CD8-positive, alpha-beta memory T cell (primary cell): ENCODE measurements at regions not wholly inside any gene's neighbourhood (a gene's known extent, or its start where the extent isn't known, plus 50 kb on each side); places are given as distances from the start of the nearest gene placed in this dataset.

Experiments
- CTCF ChIA-PET: fragments of 350-600 bp; sonication (Branson Sonifier 250); formaldehyde crosslinking; loops from one replicate; lab custom pipeline; 2021; ENCODE audit warnings: antibody characterized with exemption; lab: Charles Lee
- POLR2A ChIA-PET: fragments of 350-600 bp; sonication (Branson Sonifier 250); formaldehyde crosslinking; loops from one replicate; lab custom pipeline; 2021; ENCODE audit warnings: antibody characterized with exemption; lab: Charles Lee
- DNase-seq, 5 donors: peaks; one replicate each; pipeline versions ENCODE4 v3.0.0 to v3.0.0-alpha.2; 2020 to 2022; ENCODE audit warnings: mixed read lengths in 1 of 5
- H3K27ac ChIP-seq: one replicate; pipeline ENCODE4 v1.7.0; 2013; ENCODE audit warnings: low read depth, mild to moderate bottlenecking, low read length, moderate library complexity
- H3K27me3 ChIP-seq: 2 replicates; pipeline ENCODE4 v1.7.0; 2013; ENCODE audit warnings: low read length, mild to moderate bottlenecking; ENCODE audit not compliant: insufficient read depth, poor library complexity, severe bottlenecking
- H3K36me3 ChIP-seq: 2 replicates; pipeline ENCODE4 v1.7.0; 2013; ENCODE audit warnings: mild to moderate bottlenecking, low read length, moderate library complexity; ENCODE audit not compliant: insufficient read depth
- H3K4me1 ChIP-seq: 2 replicates; pipeline ENCODE4 v1.7.0; 2013; ENCODE audit warnings: mild to moderate bottlenecking, low read length, moderate library complexity; ENCODE audit not compliant: insufficient read depth
- H3K4me3 ChIP-seq: 2 replicates; pipeline ENCODE4 v1.7.0; 2013; ENCODE audit warnings: mild to moderate bottlenecking, low read length
- H3K9me3 ChIP-seq: 2 replicates; pipeline ENCODE4 v1.7.0; 2013; ENCODE audit warnings: mild to moderate bottlenecking, low read length
- H3K27ac Mint-ChIP-seq, 8 donors: one replicate each; pipeline ENCODE4 v1.8.0; 2020 to 2021; ENCODE audit warnings: mixed read lengths in 8 of 8, mild to moderate bottlenecking in 6 of 8, inconsistent platforms in 3 of 8, moderate library complexity in 3 of 8
- H3K27me3 Mint-ChIP-seq, 2 donors: one replicate each; pipeline ENCODE4 v1.8.0; 2020 to 2021; ENCODE audit warnings: mixed read lengths in 2 of 2, mild to moderate bottlenecking in 1 of 2, moderate library complexity in 1 of 2
- H3K36me3 Mint-ChIP-seq, 3 donors: one replicate each; pipeline ENCODE4 v1.8.0; 2020 to 2021; ENCODE audit warnings: mixed read lengths in 3 of 3, inconsistent platforms in 1 of 3, mild to moderate bottlenecking in 1 of 3
- H3K4me1 Mint-ChIP-seq, 3 donors: one replicate each; pipeline ENCODE4 v1.8.0; 2020 to 2021; ENCODE audit warnings: mixed read lengths in 3 of 3, inconsistent platforms in 1 of 3, mild to moderate bottlenecking in 1 of 3
- H3K4me3 Mint-ChIP-seq, 7 donors: one replicate each; pipeline ENCODE4 v1.8.0; 2020 to 2021; ENCODE audit warnings: mixed read lengths in 7 of 7, mild to moderate bottlenecking in 6 of 7, moderate library complexity in 4 of 7, inconsistent platforms in 2 of 7
- H3K9me3 Mint-ChIP-seq, 5 donors: one replicate each; pipeline ENCODE4 v1.8.0; 2020 to 2022; ENCODE audit warnings: mixed read lengths in 5 of 5, mild to moderate bottlenecking in 3 of 5, moderate library complexity in 2 of 5, inconsistent platforms in 1 of 5

DNA sequence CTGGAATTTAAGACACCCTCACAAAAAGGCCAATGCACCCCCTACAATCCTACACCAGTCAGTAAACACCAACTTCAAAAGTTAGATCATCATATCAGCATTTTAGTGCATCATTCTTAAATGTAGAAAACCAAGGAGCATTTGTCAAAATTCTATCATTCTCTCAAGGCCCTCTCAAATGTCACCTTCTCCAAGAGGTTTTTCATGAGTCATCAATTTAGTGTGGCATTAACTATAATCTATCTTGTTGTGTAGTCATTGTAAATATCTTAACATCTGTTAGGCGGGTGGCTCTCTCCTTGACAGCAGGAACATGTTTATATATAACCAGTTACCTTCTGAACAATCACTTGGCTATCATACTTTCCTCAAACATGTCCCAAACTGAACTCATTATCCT lies 62.1 kb upstream of the G2E3 start:
- Histone ChIP-seq H3K4me1 (no peaks in the 10 kb centered on the region), H3K9me3 (no peaks in the 10 kb centered on the region), H3K27ac (no peak overlapping the region), H3K4me3 (no peak overlapping the region), H3K36me3 (no peaks in the 10 kb centered on the region), H3K27me3 (no peaks in the 10 kb centered on the region)
- no peak for DNase-seq
- no peaks in the 10 kb centered on the region for H3K4me1 Mint-ChIP-seq
- no peak overlapping the region for H3K4me3 Mint-ChIP-seq
- CTCF ChIA-PET, result interaction anchor here (0.6 kb wide), 1 partner anchor 566 kb away, joined by 3 read pairs; no protein-coding TSS in a partner anchor
- H3K27me3 Mint-ChIP-seq, result peaks cover 4 to 19% of the 10 kb centered on the region in 2 donors
- no peaks in the 10 kb centered on the region for H3K9me3 Mint-ChIP-seq
- POLR2A ChIA-PET, result no interaction called here
- no peak overlapping the region for H3K27ac Mint-ChIP-seq
- no peaks in the 10 kb centered on the region for H3K36me3 Mint-ChIP-seq

DNA sequence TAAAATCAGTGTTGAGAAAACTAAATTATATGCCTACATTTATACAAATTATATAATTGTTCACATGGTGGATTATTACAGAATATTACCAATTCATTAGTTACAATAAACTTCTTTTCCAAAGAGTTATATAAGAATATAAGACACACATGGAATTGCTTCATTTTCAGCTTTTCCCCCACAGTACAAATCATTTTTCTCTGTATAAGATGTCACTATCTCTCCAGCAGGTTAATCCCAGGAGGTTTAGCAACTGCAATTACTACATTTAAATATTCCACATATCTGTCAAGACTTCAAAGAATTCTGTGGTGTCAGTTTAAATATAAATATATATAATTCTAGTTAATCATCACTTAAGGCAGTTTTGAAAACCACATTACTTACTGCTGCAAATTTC lies 59.6 kb upstream of the G2E3 start:
- Mint-ChIP-seq H3K4me1 (no peaks in the 10 kb centered on the region), H3K9me3 (no peaks in the 10 kb centered on the region), H3K36me3 (no peaks in the 10 kb centered on the region), H3K4me3 (no peak overlapping the region), H3K27me3 (peaks cover 4 to 9% of the 10 kb centered on the region in 2 donors), H3K27ac (no peak overlapping the region)
- Histone ChIP-seq H3K4me3 (no peak overlapping the region), H3K36me3 (no peaks in the 10 kb centered on the region), H3K27ac (no peak overlapping the region), H3K9me3 (no peaks in the 10 kb centered on the region), H3K4me1 (no peaks in the 10 kb centered on the region), H3K27me3 (no peaks in the 10 kb centered on the region)
- CTCF ChIA-PET, result no interaction called here
- no peak for DNase-seq
- POLR2A ChIA-PET, result no interaction called here

GRCh38 chr14:30500222-30500621 lies 58.7 kb upstream of the G2E3 start:
- Histone ChIP-seq H3K4me3 (no peak overlapping the region), H3K36me3 (no peaks in the 10 kb centered on the region), H3K27me3 (no peaks in the 10 kb centered on the region), H3K27ac (no peak overlapping the region), H3K4me1 (no peaks in the 10 kb centered on the region), H3K9me3 (no peaks in the 10 kb centered on the region)
- no peak overlapping the region for H3K27ac Mint-ChIP-seq
- H3K9me3 Mint-ChIP-seq, result no peaks in the 10 kb centered on the region
- H3K4me3 Mint-ChIP-seq, result no peak overlapping the region
- H3K36me3 Mint-ChIP-seq, result no peaks in the 10 kb centered on the region
- H3K4me1 Mint-ChIP-seq, result no peaks in the 10 kb centered on the region
- ChIA-PET CTCF (no interaction called here), POLR2A (no interaction called here)
- no peak for DNase-seq
- H3K27me3 Mint-ChIP-seq, result peaks cover 0 to 3% of the 10 kb centered on the region in 2 donors

DNA sequence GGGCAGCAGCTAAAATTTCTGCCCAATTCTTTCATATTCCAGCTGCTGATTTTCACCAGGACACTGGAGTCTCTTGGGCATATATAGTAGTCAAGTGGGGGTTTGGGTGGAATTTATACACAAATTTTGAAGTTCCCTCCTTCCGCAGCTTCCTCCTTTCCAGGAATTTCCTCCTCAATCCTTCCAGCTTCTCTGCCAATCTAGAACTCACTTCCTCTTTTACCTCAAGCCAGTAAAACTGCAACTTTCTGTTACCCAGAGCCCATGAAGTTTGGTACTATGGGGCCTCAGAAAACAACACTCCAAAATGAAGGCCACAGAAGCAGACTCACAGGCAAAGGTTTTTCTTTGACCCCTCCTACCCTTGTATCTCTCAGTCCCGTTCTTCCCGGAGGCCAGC lies 51.7 kb upstream of the G2E3 start:
- no peaks in the 10 kb centered on the region for H3K4me1 Mint-ChIP-seq
- no peaks in the 10 kb centered on the region for H3K4me1 ChIP-seq
- no peak overlapping the region for H3K27ac Mint-ChIP-seq
- no peaks in the 10 kb centered on the region for H3K9me3 Mint-ChIP-seq
- no peaks in the 10 kb centered on the region for H3K27me3 ChIP-seq
- no peak for DNase-seq
- H3K4me3 Mint-ChIP-seq, result no peak overlapping the region
- no peak overlapping the region for H3K27ac ChIP-seq
- CTCF ChIA-PET, result no interaction called here
- H3K9me3 ChIP-seq, result no peaks in the 10 kb centered on the region
- H3K4me3 ChIP-seq, result no peak overlapping the region
- H3K36me3 ChIP-seq, result no peaks in the 10 kb centered on the region
- POLR2A ChIA-PET, result no interaction called here
- H3K36me3 Mint-ChIP-seq, result no peaks in the 10 kb centered on the region
- H3K27me3 Mint-ChIP-seq, result peaks cover 10 to 32% of the 10 kb centered on the region in 2 donors
